ENCODE measurements at regions not wholly inside any gene's neighbourhood (a gene's known extent, or its start where the extent isn't known, plus 50 kb on each side); places are given as distances from the start of the nearest gene placed in this dataset.

DNA sequence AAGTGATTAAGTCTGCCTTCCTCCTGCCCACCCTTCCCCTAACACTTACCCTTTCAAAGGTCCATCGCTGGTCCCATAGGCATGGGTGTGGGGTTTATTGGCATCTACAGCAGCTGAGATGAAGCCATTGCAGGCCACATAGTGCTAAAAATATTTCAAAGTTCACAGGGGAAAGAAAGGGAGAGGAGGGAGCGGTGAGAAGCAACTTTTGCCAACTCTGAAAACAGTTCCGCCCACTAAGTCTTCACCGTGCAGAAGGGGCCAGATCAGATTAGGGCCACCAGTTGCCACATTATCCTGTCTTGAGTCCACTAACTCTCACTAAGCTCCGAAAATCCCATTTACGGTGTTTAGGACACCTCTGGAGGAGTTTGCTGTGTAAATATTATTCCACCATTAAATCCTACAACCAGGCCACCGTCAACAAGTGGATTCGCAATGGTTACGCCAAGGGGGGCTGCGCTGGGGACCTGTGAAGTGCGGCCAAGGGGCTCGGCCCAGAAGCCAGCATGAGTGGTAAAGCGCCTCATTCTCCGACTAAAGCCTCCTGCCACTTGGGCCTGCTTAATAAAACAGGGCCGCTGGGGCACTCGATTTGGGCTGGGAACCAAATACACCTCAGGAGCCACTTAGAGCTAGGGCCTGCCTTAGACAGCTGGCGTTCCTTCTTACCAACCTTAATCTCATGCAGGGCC, 534.9 kb downstream of the MIAT start:
- no peak for TF ChIP-seq POLR2A (IDR thresholded peaks at IDR 0.05; ENCODE audit: low read depth, low read length)
- FAIRE-seq (no peak), DNase-seq (ENCODE audit: insufficient read length, low spot score) (no peak)

DNA sequence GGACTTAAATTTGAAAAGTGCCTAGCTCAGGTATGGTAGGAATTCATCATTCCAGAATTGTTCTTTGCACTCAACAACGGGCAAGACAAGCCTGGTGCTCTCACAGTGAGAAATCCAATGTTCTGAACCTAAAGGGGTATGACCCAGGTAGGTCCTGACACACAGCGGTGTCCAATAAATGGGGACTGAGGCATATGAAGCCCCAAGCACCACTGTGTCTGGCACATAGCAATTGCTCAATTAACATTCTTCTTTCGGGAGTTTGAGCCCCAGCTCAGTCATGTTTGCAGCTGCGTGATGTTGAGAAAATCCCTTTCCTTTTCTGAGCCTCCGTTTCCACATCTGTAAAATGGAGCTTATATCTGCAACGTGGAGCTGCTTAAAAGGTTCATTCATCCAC, 535.8 kb downstream of the MIAT start:
- TF ChIP-seq POLR2A (IDR thresholded peaks at IDR 0.05; ENCODE audit: low read depth, low read length): no peak
- no peak for DNase-seq (ENCODE audit: insufficient read length, low spot score)
- FAIRE-seq: no peak

DNA sequence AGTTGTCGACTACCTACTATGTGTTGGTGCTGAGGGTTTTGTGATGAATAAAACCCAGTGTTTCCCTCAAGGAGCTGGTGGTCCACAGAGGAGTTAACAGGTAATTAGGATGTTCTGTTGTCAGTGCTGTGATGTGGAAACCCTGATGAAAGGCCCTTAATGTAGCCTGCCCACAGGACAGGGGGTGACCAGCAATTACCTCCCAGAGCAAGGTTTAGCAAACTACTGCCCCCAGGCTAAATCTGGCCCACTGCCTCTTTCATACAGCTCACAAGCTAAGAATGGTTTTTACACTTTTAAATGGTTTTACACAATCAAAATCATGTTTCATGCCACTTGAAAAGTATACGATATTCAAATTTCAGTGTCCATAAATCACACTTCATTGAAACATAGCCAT, 536.2 kb downstream of the MIAT start:
- DNase-seq (ENCODE audit: insufficient read length, low spot score): no peak
- no peak for TF ChIP-seq POLR2A (IDR thresholded peaks at IDR 0.05; ENCODE audit: low read depth, low read length)
- no peak for FAIRE-seq

DNA sequence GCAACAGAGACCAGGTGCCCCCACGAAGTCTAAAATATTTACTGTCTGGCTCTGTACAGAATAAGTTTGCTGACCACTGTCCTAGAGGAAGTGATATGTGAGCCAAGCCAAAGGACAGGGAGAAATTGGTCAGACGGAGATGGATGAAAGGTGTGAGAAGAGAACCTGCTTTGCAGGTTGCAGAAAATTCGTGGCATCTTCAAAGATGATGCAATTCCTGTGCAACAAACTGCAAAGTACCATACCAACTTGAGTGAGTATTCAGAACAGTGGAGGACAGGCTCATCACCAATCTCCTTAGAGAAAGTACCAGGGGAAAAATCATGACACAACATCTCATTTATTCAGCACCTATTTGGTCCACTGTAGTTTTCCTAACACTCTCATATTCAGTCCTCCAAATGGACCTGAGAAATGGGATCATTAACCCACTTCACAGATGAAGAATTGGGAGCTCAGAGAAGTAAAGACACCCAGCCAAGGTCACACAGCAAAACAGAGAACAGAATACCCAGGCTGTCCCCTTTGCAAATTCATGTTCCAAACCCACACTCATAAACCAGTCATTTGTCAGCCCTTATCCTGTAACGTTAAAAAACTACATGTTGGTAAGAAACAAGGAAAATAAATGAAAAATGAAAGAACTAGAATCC, 536.8 kb downstream of the MIAT start:
- DNase-seq (ENCODE audit: insufficient read length, low spot score) (no peak), FAIRE-seq (no peak)
- no peak for TF ChIP-seq POLR2A (IDR thresholded peaks at IDR 0.05; ENCODE audit: low read depth, low read length)

DNA sequence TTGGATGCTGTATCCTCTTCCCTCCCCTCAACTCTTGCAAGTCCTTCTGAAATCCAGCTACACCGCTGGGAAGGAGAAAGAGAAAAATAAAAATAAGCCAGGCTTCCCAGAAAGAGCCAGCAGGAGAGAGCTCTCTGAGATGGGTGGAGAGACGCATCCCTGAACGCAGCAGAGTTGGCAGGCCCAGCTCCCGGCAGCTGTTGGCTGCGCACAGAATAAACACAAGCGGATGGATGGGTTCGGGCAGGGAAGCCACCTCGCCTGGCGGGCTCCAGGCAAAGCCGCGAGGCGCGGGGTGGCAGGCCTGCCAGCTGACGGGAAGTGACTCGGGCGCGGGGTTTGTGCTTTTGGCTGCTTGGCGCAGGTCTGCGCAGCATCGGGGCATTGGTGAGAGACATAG, 537.7 kb downstream of the MIAT start:
- no peak for FAIRE-seq

DNA sequence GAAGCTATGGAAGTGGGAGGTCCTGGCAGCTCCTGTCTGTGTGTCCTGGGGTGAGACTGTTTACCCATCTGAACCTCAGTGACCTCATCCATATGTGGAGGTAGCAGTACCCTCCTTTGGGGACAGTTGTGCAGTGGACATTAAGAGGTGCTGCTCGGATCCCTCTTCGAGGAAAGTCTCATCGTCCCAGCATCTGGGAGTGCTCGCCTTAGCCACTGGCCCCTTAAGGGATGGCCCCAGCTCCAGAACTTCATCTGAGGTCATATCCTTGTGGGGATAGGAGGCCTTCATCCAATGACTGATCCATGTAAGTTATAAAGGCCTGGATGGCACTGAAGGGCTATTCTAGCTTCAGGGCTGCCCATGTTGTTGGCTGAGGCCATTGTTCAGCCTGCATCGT, 538.1 kb downstream of the MIAT start:
- FAIRE-seq (no peak), DNase-seq (ENCODE audit: insufficient read length, low spot score) (no peak)
- no peak for TF ChIP-seq POLR2A (IDR thresholded peaks at IDR 0.05; ENCODE audit: low read depth, low read length)

More for the DNA sequence above, 537.7 kb downstream of the MIAT start:
- no peak for TF ChIP-seq POLR2A (IDR thresholded peaks at IDR 0.05; ENCODE audit: low read depth, low read length)
- no peak for DNase-seq (ENCODE audit: insufficient read length, low spot score)

DNA sequence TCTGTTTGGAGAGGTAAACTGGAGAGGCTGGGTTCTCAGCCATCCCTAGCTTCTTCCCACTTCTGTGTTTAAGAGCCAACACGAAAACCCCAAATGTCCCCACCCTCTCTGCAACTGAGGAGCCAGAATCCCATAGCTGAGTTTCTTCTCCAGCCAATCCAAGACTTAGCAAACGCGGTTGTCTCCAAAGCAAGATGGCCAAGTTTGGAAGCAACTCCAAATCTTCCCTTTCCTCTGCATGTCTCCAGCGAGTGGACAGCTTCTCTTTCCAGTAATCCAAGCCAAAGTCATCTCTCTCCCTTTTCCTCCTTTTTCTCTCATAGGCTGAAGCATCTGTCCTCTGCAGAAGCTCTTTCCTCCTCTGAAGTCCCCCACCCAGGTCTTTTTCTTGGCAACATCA, 539.2 kb downstream of the MIAT start:
- no peak for FAIRE-seq
- no peak for DNase-seq (ENCODE audit: insufficient read length, low spot score)
- no peak for TF ChIP-seq POLR2A (IDR thresholded peaks at IDR 0.05; ENCODE audit: low read depth, low read length)

DNA sequence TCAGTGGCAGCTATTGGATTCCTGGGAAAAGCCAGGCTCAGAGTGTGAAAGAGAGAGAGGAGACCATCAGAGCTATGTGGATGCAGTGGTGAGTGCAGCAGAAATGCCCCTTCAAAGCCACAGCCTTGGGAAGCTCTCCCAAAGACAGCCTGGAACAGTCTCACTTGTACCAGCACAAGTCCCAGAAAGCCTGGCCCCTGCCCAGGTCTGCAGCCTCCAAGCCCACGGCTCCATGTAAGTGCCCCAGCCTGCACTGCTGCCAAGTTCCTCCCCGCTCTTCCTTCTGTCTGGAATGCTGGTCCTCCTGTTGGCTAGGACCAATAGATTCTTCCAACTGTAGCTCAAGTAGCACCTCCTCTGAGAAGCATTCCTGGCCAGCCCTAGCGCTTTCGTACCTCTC, 539.7 kb downstream of the MIAT start:
- FAIRE-seq: no peak
- DNase-seq (ENCODE audit: insufficient read length, low spot score): no peak
- TF ChIP-seq POLR2A (IDR thresholded peaks at IDR 0.05; ENCODE audit: low read depth, low read length): no peak

DNA sequence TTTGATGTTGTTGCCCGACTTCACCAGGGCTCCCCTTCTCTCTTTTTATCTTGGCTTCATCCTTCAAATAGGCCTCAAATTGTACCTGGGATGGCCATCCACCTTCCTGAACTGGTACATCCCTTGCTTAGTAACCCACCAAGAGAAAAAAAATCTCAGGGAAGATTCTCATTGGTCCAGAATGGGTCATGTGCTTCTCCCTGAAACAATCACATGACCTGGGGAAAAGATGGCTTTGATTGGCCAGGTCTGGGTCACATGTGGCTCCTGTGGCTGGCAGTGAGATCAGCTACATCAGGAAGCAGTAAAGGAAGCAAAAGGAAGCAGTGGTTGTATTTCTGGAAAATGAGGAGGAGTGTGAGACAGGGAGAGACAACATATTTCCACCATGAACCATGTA, 540.2 kb downstream of the MIAT start:
- FAIRE-seq: no peak
- TF ChIP-seq POLR2A (IDR thresholded peaks at IDR 0.05; ENCODE audit: low read depth, low read length): no peak
- DNase-seq (ENCODE audit: insufficient read length, low spot score): no peak

DNA sequence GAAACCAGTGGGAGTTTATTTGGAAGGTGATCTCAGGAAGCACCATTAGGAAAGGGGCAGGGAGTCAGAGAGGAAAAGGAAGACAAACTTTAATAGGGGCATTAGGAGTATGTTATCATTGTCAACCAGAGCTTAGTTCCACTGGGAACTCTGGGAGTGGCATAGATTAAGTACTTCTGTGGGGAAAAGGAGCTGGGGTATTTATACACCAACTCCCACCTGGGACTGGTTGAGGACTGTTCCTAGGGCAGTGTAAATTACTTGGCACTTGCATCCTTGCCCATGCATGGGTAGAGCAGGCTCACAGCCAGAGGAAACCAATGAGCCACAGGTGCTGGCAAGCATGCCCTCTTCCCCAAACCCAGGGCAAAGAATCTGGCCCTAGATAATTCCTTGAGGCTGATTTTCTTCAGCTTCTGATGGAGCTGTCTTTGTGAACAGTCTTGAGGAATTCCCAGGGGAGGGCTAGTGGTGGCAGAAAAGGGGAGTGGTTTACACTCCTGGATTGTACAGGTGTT, 541.2 kb downstream of the MIAT start:
- no peak for FAIRE-seq
- no peak for TF ChIP-seq POLR2A (IDR thresholded peaks at IDR 0.05; ENCODE audit: low read depth, low read length)
- DNase-seq (ENCODE audit: insufficient read length, low spot score): no peak

DNA sequence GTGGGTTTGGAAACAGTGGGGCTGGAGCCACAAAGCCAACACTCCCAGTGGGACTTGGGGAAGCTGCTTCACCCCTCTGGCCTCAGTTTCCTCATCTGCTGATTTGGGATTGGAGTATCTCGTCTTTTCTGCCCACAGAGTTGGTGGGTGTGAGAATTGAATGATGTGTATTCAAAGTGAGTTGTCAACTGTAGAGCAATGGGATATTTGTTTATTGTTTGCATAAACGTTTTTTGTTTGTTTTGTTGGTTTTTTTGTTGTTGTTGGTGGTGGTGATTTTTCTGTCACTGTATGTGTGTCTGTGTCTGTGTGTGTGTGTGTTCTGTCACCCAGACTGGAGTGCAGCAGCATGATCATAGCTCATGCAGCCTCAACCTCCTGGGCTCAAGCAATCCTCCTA, 542.0 kb downstream of the MIAT start:
- no peak for TF ChIP-seq POLR2A (IDR thresholded peaks at IDR 0.05; ENCODE audit: low read depth, low read length)
- FAIRE-seq: no peak
- no peak for DNase-seq (ENCODE audit: insufficient read length, low spot score)

DNA sequence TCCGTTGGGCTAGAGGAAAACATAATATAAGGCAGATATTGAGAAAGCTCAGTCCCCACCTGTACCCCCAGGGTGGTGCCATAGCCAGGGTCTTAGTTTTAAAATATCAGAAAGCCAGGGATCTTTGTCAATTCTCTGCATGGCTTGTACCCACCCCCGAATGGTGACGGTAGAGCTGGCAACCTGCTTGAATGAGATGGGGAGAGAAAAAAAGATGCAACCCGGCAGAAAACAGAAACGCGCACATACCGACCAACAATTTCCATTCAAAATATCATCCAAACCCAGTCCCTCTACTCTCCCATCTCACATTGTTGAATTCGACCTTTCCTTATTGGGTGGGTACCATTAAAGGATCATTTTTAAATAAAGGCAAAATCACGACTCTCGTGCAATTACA, 543.9 kb downstream of the MIAT start:
- FAIRE-seq: no peak
- DNase-seq (ENCODE audit: insufficient read length, low spot score): no peak
- TF ChIP-seq POLR2A (IDR thresholded peaks at IDR 0.05; ENCODE audit: low read depth, low read length): no peak

DNA sequence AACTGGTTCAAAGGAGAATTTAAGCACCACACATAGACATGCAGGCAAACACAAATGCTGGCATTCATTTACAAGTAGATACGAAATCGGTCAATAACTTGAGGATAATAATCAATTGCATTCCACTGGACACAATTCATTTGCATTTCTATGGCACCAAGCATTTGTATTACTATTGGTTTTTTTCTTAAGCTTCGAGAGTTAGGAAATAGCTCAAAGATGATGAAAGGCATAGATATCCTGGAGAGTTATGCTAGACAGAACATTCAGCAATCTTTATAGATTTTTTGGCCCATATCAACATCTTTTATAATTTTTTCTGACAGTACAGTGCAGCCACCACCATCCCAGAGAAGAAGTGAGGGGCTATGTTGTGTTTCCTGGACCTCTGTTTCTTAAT, 544.4 kb downstream of the MIAT start:
- DNase-seq (ENCODE audit: insufficient read length, low spot score): no peak
- no peak for FAIRE-seq
- no peak for TF ChIP-seq POLR2A (IDR thresholded peaks at IDR 0.05; ENCODE audit: low read depth, low read length)

DNA sequence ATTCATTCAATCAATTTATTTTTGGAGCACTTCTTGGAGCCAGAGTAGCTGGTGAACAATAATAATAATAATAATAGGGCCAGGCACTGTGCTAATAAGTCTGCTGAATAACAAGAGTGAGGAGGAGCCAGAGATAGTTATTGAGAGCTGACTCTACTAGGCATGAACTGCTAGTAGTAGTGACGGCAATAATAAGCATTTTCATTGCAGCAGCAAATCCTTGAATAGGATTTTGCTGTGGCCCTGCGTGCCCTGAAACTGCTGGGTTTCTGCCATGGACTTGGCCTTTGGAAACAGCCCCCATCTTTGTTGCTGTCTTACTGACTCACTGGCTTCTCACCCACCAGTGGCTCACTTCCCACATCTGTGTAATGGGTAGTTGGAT, 545.9 kb downstream of the MIAT start:
- TF ChIP-seq POLR2A (IDR thresholded peaks at IDR 0.05; ENCODE audit: low read depth, low read length): no peak
- FAIRE-seq (no peak), DNase-seq (ENCODE audit: insufficient read length, low spot score) (no peak)

DNA sequence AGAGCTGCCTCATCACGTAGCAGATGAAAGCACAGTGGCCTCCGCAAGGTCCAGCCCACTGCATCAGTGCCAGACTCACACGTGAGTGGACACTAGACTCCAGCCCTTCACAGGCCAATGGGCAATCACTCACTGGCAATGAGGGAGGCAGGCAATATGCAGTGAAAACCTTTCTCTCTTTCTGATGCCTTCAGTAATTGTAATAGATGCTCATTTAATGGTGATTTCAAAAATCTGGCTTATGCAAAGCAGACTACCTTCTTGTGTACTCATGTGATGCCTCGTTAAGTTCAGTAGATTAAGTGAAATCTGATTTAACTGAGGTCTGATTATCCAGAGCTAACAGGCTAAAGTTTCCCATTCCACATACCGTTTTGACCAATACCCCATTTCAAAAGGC, 546.9 kb downstream of the MIAT start:
- DNase-seq (ENCODE audit: insufficient read length, low spot score) (no peak), FAIRE-seq (no peak)
- no peak for TF ChIP-seq POLR2A (IDR thresholded peaks at IDR 0.05; ENCODE audit: low read depth, low read length)
